CD4-positive, alpha-beta T cell (primary cell): ENCODE measurements at regions not wholly inside any gene's neighbourhood (a gene's known extent, or its start where the extent isn't known, plus 50 kb on each side); places are given as distances from the start of the nearest gene placed in this dataset.

Experiments
- ATAC-seq: fragments of 200-7000 bp; cut with Tn5 transposase; one replicate; pipeline ENCODE4 v1.10.0; 2022; ENCODE audit warnings: mild to moderate bottlenecking; ENCODE audit not compliant: poor library complexity
- CTCF ChIA-PET: fragments of 350-600 bp; sonication (Branson Sonifier 250); formaldehyde crosslinking; loops from one replicate; lab custom pipeline; 2021; ENCODE audit warnings: antibody characterized with exemption, inconsistent platforms; lab: Charles Lee
- POLR2A ChIA-PET: fragments of 350-600 bp; sonication (Branson Sonifier 250); formaldehyde crosslinking; loops from one replicate; lab custom pipeline; 2021; ENCODE audit warnings: antibody characterized with exemption, inconsistent platforms; lab: Charles Lee
- DNase-seq, 14 experiments: peaks; one replicate each; pipeline ENCODE4 v3.0.0-alpha.2; 2013 to 2020; ENCODE audit warnings: mixed read lengths in 2 of 14
- H3K27ac ChIP-seq, 2 donors: one replicate each; pipeline versions ENCODE4 v1.5.1 to v1.7.0; 2013; ENCODE audit warnings: low read length in 2 of 2, low read depth in 1 of 2, mild to moderate bottlenecking in 1 of 2
- H3K27me3 ChIP-seq, 2 experiments: 1 replicate in 1 of 2; 2 replicates in 1 of 2; pipeline versions ENCODE4 v1.6.1 to v1.7.0; 2013; ENCODE audit warnings: low read length in 2 of 2, control low read depth in 1 of 2, mild to moderate bottlenecking in 1 of 2, moderate library complexity in 1 of 2; ENCODE audit not compliant: insufficient read depth in 2 of 2, control insufficient read depth in 1 of 2
- H3K36me3 ChIP-seq: one replicate; pipeline ENCODE4 v1.6.1; 2013; ENCODE audit warnings: low read length, control low read depth; ENCODE audit not compliant: insufficient read depth
- H3K4me1 ChIP-seq: one replicate; pipeline ENCODE4 v1.6.1; 2013; ENCODE audit warnings: low read length, control low read depth; ENCODE audit not compliant: insufficient read depth
- H3K4me3 ChIP-seq: one replicate; pipeline ENCODE4 v1.5.1; 2013; ENCODE audit warnings: mild to moderate bottlenecking, low read length, moderate library complexity
- H3K9me3 ChIP-seq, 2 experiments: 1 replicate in 1 of 2; 2 replicates in 1 of 2; pipeline versions ENCODE4 v1.6.1 to v1.7.0; 2013; ENCODE audit warnings: low read length in 2 of 2, mild to moderate bottlenecking in 2 of 2, control low read depth in 1 of 2, moderate library complexity in 1 of 2; ENCODE audit not compliant: control insufficient read depth in 1 of 2, insufficient read depth in 1 of 2
- H3K27ac Mint-ChIP-seq: one replicate; pipeline ENCODE4 v1.8.0; 2020; ENCODE audit warnings: mixed read lengths
- H3K27me3 Mint-ChIP-seq: one replicate; pipeline ENCODE4 v1.8.0; 2021; ENCODE audit warnings: mixed read lengths
- H3K36me3 Mint-ChIP-seq: one replicate; pipeline ENCODE4 v1.8.0; 2021; ENCODE audit warnings: low read depth, mixed read lengths
- H3K4me1 Mint-ChIP-seq: one replicate; pipeline ENCODE4 v1.8.0; 2021; ENCODE audit warnings: low read depth, mixed read lengths
- H3K4me3 Mint-ChIP-seq: one replicate; pipeline ENCODE4 v1.8.0; 2020; ENCODE audit warnings: mild to moderate bottlenecking, mixed read lengths
- H3K9me3 Mint-ChIP-seq: one replicate; pipeline ENCODE4 v1.8.0; 2020; ENCODE audit warnings: mixed read lengths
- intact Hi-C, 2 experiments: fragments of 100-400 bp; cut with DNase I in 1 of 2; cut with micrococcal nuclease in 1 of 2; formaldehyde crosslinking; loops; one replicate each; pipeline versions ENCODE4 v1.15.1 to v1.9.0; 2023 to 2025; cut with DNase I, micrococcal nuclease
- TF ChIP-seq, protein P1 (sequence below): fragments of 200-600 bp; IDR thresholded peaks from one replicate; pipeline ENCODE4 v1.8.0; 2022; ENCODE audit warnings: antibody characterized with exemption, mild to moderate bottlenecking

GRCh38 chr11:33478111-33478573 lies 221.0 kb downstream of the HIPK3 start:
- no peaks in the 10 kb centered on the region for H3K4me1 ChIP-seq
- ATAC-seq = no peak
- H3K27me3 Mint-ChIP-seq = peaks cover 17% of the 10 kb centered on the region
- H3K9me3 ChIP-seq = no peaks in the 10 kb centered on the region
- H3K27ac Mint-ChIP-seq = no peak overlapping the region
- H3K36me3 Mint-ChIP-seq = no peaks in the 10 kb centered on the region
- H3K4me3 Mint-ChIP-seq = no peak overlapping the region
- no peak for DNase-seq
- intact Hi-C loops = no loop called here
- POLR2A ChIA-PET = no interaction called here
- no peaks in the 10 kb centered on the region for H3K9me3 Mint-ChIP-seq
- CTCF ChIA-PET = interaction anchor here (0.6 kb wide), 1 partner anchor 798 kb away, joined by 3 read pairs; no protein-coding TSS in a partner anchor
- TF ChIP-seq, protein P1, sequence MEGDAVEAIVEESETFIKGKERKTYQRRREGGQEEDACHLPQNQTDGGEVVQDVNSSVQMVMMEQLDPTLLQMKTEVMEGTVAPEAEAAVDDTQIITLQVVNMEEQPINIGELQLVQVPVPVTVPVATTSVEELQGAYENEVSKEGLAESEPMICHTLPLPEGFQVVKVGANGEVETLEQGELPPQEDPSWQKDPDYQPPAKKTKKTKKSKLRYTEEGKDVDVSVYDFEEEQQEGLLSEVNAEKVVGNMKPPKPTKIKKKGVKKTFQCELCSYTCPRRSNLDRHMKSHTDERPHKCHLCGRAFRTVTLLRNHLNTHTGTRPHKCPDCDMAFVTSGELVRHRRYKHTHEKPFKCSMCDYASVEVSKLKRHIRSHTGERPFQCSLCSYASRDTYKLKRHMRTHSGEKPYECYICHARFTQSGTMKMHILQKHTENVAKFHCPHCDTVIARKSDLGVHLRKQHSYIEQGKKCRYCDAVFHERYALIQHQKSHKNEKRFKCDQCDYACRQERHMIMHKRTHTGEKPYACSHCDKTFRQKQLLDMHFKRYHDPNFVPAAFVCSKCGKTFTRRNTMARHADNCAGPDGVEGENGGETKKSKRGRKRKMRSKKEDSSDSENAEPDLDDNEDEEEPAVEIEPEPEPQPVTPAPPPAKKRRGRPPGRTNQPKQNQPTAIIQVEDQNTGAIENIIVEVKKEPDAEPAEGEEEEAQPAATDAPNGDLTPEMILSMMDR = no peak
- H3K4me1 Mint-ChIP-seq = no peaks in the 10 kb centered on the region
- no peak overlapping the region for H3K27ac ChIP-seq
- no peaks in the 10 kb centered on the region for H3K36me3 ChIP-seq
- peaks cover 0 to 2% of the 10 kb centered on the region in 2 experiments for H3K27me3 ChIP-seq
- no peak overlapping the region for H3K4me3 ChIP-seq

DNA sequence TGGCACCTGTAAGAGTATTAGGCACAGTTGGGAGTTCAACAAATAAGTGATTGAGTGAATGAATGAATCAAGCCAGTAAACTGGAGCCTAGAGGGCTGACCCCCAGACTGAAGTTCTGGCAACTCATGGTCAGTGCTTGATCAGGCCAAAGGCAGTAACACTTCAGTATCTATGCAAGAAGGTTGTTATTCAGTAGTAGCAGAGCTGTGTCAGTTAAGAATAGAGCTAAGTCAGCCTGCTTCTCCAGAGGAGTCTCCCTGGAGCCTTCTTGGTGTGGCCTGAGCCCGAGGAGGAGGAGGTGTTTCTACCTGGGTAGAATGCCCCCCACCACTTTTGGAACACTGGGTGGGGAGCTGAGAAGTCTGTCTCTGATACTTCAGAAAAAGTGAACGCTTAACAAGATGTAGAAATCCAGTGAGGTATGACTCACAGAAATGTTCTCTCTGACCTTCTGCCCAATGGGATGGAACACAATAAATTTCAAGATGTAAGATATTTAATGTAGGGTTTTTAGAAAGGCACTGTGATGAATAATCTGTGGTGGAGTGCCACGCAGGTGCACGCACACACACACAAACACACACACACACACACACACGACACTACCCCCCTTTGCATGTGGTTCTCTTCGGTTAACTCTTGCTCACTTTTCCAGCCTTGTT lies 219.9 kb downstream of the HIPK3 start:
- no peaks in the 10 kb centered on the region for H3K9me3 ChIP-seq
- Mint-ChIP-seq H3K27ac (no peak overlapping the region), H3K27me3 (peaks cover 19% of the 10 kb centered on the region), H3K4me3 (no peak overlapping the region), H3K4me1 (no peaks in the 10 kb centered on the region), H3K9me3 (no peaks in the 10 kb centered on the region), H3K36me3 (no peaks in the 10 kb centered on the region)
- H3K4me3 ChIP-seq = no peak overlapping the region
- H3K4me1 ChIP-seq = no peaks in the 10 kb centered on the region
- no peak for ATAC-seq
- no peaks in the 10 kb centered on the region for H3K36me3 ChIP-seq
- intact Hi-C loops = no loop called here
- ChIA-PET POLR2A (no interaction called here), CTCF (no interaction called here)
- TF ChIP-seq, protein P1 = no peak
- no peak for DNase-seq
- peaks cover 0 to 8% of the 10 kb centered on the region in 2 experiments for H3K27me3 ChIP-seq
- no peak overlapping the region for H3K27ac ChIP-seq

GRCh38 chr11:33475993-33476392 lies 218.8 kb downstream of the HIPK3 start:
- H3K36me3 ChIP-seq = no peaks in the 10 kb centered on the region
- ChIA-PET POLR2A (interaction anchor here (0.6 kb wide), 1 partner anchor 17 kb away, joined by 4 read pairs; no protein-coding TSS in a partner anchor), CTCF (no interaction called here)
- Mint-ChIP-seq H3K4me1 (no peaks in the 10 kb centered on the region), H3K27me3 (peaks cover 24% of the 10 kb centered on the region), H3K9me3 (no peaks in the 10 kb centered on the region), H3K36me3 (no peaks in the 10 kb centered on the region), H3K4me3 (no peak overlapping the region), H3K27ac (no peak overlapping the region)
- intact Hi-C loops = no loop called here
- DNase-seq (no peak), ATAC-seq (no peak)
- peaks cover 0 to 12% of the 10 kb centered on the region in 2 experiments for H3K27me3 ChIP-seq
- TF ChIP-seq, protein P1 = no peak
- no peak overlapping the region for H3K4me3 ChIP-seq
- no peaks in the 10 kb centered on the region for H3K4me1 ChIP-seq
- no peaks in the 10 kb centered on the region for H3K9me3 ChIP-seq
- H3K27ac ChIP-seq = no peak overlapping the region
